Tibial nerve (tissue), 4 donors: ENCODE measurements at regions not wholly inside any gene's neighbourhood (a gene's known extent, or its start where the extent isn't known, plus 50 kb on each side); places are given as distances from the start of the nearest gene placed in this dataset.

Experiments
- DNase-seq, 2 donors: peaks; one replicate each; pipeline ENCODE4 v3.0.0-alpha.2; 2019; ENCODE audit warnings: low spot score in 2 of 2
- H3K27ac ChIP-seq, 4 donors: fragments of 200-600 bp; sonication (generic) in 3 of 4; one replicate each; pipeline ENCODE4 v1.5.1; 2017 to 2019; ENCODE audit warnings: mild to moderate bottlenecking in 1 of 4
- H3K27me3 ChIP-seq, 2 donors: fragments of 200-600 bp; sonication (generic) in 1 of 2; one replicate each; pipeline versions ENCODE4 v1.5.1 to v1.6.0; 2017 to 2019
- H3K36me3 ChIP-seq, 3 donors: fragments of 200-600 bp; sonication (generic); one replicate each; pipeline ENCODE4 v1.5.1; 2018 to 2019
- H3K4me1 ChIP-seq, 4 donors: fragments of 200-600 bp; sonication (generic) in 3 of 4; one replicate each; pipeline ENCODE4 v1.5.1; 2017 to 2019
- H3K4me3 ChIP-seq, 4 donors: fragments of 200-600 bp; sonication (generic) in 3 of 4; one replicate each; pipeline ENCODE4 v1.5.1; 2017 to 2019; ENCODE audit warnings: mild to moderate bottlenecking in 1 of 4, moderate library complexity in 1 of 4
- H3K9me3 ChIP-seq, 4 donors: fragments of 200-600 bp; sonication (generic) in 3 of 4; one replicate each; pipeline ENCODE4 v1.5.1; 2017 to 2019
- EP300 ChIP-seq, 2 donors: sonication (generic); formaldehyde crosslinking; IDR thresholded peaks; one replicate each; pipeline ENCODE4 v1.6.1; 2017; ENCODE audit warnings: antibody characterized with exemption in 2 of 2, mild to moderate bottlenecking in 1 of 2
- POLR2A ChIP-seq, 2 donors: fragments of 450-650 bp; IDR thresholded peaks; one replicate each; pipeline ENCODE4 v1.6.1; 2017; ENCODE audit warnings: antibody characterized with exemption in 2 of 2, mild to moderate bottlenecking in 2 of 2, moderate library complexity in 2 of 2
- WGBS, 2 donors: methylation state at CpG; one replicate each; pipeline ENCODE4 v1.1.5; 2018; 5-methylcytosine and 5-hydroxymethylcytosine counted together
- TF ChIP-seq, protein P1 (sequence below), 5 experiments: fragments of 200-600 bp in 3 of 5; fragments of 450-650 bp in 2 of 5; sonication (generic) in 3 of 5; IDR thresholded peaks; one replicate each; pipeline ENCODE4 v1.5.1; 2016 to 2019; ENCODE audit warnings: antibody characterized with exemption in 5 of 5, mild to moderate bottlenecking in 3 of 5, moderate library complexity in 2 of 5

DNA sequence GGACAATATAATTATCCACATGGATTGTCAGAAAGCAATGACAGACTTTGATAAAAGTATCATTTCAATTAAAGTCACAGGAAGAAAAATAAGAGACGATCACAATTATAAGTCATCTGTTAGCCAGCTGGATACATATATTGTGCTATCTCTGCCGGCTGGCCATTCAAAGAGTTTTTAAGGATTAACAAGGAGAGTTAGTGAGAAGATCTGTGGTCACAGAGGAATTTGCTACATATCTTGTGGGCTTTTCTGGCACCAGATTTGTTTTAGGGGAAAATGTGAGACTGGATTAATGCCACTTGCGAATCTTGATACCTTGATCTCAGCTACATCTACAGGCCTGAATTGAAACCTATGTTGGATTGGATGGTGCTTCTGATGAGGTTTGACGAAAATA is 90.9 kb upstream of the MANSC4 start:
- 76 to 79% methylated on average over 4 of the region's 4 CpGs for WGBS, 2 donors
- DNase-seq, result no peak
- Histone ChIP-seq H3K9me3 (no peaks in the 10 kb centered on the region), H3K4me3 (no peak overlapping the region), H3K27me3 (no peaks in the 10 kb centered on the region), H3K4me1 (peaks cover 0 to 2% (median under 1%) of the 10 kb centered on the region in 4 donors), H3K27ac (no peak overlapping the region), H3K36me3 (no peaks in the 10 kb centered on the region)
- TF ChIP-seq, protein P1, sequence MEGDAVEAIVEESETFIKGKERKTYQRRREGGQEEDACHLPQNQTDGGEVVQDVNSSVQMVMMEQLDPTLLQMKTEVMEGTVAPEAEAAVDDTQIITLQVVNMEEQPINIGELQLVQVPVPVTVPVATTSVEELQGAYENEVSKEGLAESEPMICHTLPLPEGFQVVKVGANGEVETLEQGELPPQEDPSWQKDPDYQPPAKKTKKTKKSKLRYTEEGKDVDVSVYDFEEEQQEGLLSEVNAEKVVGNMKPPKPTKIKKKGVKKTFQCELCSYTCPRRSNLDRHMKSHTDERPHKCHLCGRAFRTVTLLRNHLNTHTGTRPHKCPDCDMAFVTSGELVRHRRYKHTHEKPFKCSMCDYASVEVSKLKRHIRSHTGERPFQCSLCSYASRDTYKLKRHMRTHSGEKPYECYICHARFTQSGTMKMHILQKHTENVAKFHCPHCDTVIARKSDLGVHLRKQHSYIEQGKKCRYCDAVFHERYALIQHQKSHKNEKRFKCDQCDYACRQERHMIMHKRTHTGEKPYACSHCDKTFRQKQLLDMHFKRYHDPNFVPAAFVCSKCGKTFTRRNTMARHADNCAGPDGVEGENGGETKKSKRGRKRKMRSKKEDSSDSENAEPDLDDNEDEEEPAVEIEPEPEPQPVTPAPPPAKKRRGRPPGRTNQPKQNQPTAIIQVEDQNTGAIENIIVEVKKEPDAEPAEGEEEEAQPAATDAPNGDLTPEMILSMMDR (IDR thresholded peaks at IDR 0.05), result no peak
- TF ChIP-seq EP300 (IDR thresholded peaks at IDR 0.05) (no peak), POLR2A (IDR thresholded peaks at IDR 0.05) (no peak)

DNA sequence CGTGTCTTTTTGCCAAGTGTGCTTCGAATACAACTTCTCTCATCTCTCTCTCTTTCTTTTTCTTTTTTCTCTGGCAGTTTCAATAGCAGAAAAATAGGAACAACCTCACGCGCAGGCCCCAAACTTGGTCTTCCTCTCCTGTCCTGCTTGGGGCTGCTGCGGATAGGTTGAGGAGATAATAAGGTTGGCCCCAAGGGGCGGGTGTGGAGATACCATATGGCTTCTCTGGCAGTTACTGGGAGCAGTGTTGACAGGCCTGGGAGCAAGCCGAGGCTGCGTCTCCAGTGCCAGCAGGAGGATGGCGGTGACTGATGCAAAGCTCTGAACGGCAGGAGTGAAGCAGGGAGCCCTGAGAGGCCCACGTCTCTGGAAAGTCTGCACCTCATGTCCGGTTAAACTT is 89.5 kb upstream of the MANSC4 start:
- Histone ChIP-seq H3K9me3 (no peaks in the 10 kb centered on the region), H3K27ac (no peak overlapping the region), H3K4me1 (peaks cover 0 to 4% (median 2%) of the 10 kb centered on the region in 4 donors), H3K36me3 (no peaks in the 10 kb centered on the region), H3K4me3 (no peak overlapping the region), H3K27me3 (no peaks in the 10 kb centered on the region)
- no peak for DNase-seq
- WGBS, 2 donors, result 87 to 89% methylated on average over 12 of the region's 12 CpGs
- TF ChIP-seq POLR2A (IDR thresholded peaks at IDR 0.05) (no peak), EP300 (IDR thresholded peaks at IDR 0.05) (no peak)
- TF ChIP-seq, protein P1 (IDR thresholded peaks at IDR 0.05), result no peak

DNA sequence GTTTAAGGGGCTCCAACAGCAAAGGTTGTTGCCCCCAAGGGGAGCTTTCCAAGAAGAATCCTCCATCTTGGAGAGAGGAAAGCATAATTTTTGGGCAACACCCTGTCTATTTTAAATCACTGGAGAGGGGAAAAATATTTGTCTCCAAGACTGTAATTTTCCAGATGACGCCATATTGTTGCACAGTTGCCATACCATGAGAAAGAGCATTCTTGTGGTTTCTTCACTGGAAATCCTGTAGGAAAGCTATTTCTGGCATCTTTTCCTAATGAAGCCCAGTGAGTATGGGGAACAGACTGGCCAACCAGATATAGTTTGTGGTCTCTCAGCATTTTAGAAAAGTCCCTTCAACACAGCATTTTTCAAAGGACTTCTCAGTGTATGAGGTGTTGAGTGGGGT is 88.1 kb upstream of the MANSC4 start:
- 88 to 95% methylated on average over 1 of the region's 1 CpG for WGBS, 2 donors
- TF ChIP-seq EP300 (IDR thresholded peaks at IDR 0.05), result no peak
- no peak for TF ChIP-seq POLR2A (IDR thresholded peaks at IDR 0.05)
- TF ChIP-seq, protein P1 (IDR thresholded peaks at IDR 0.05), result no peak

DNA sequence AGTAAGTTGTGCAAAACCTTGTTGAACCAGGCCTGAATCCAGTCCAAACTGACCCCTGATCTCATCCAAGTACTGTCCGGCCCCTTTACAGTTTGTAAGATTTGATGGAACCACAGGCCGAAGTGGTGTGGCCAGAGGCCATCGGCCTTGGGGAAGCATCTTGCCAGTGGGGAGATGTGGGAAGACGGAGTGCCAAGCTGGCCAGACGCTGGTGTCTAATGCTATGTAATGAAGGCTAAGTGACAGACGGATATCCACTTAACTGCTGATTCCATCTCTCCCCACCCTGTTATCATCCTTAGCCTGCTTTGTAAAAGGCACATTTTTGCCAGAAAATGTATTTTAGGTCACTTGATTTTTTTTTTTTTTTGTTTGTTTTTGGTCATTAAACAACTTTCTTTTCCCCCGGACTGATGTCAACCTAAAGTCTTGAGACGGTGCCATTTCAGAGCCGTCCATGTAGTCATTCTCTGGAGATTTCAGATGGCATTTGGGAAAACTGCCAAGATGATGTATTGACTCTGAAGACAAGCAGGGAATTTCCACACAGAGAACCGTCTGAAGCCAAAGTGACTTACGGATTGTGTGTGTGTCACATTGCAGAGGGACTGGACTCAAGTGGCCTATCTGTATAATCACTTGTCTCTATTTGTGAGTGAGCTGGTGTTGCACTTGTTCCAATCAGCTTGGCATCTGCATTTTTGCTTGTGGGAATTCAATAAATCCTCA is 86.5 kb upstream of the MANSC4 start:
- WGBS, 2 donors, result 34 to 50% methylated on average over 11 of the region's 11 CpGs
- DNase-seq, result no peak
- TF ChIP-seq, protein P1 (IDR thresholded peaks at IDR 0.05), result no peak
- no peak for TF ChIP-seq POLR2A (IDR thresholded peaks at IDR 0.05)
- Histone ChIP-seq H3K36me3 (no peaks in the 10 kb centered on the region), H3K27me3 (no peaks in the 10 kb centered on the region), H3K4me3 (no peak overlapping the region), H3K9me3 (no peaks in the 10 kb centered on the region), H3K4me1 (peaks cover 0 to 10% (median 2%) of the 10 kb centered on the region in 4 donors), H3K27ac (no peak overlapping the region)

More for the DNA sequence above, 88.1 kb upstream of the MANSC4 start:
- Histone ChIP-seq H3K27me3 (no peaks in the 10 kb centered on the region), H3K4me1 (peaks cover 0 to 4% (median 2%) of the 10 kb centered on the region in 4 donors), H3K4me3 (no peak overlapping the region), H3K36me3 (no peaks in the 10 kb centered on the region), H3K27ac (no peak overlapping the region), H3K9me3 (no peaks in the 10 kb centered on the region)
- DNase-seq, result no peak

DNA sequence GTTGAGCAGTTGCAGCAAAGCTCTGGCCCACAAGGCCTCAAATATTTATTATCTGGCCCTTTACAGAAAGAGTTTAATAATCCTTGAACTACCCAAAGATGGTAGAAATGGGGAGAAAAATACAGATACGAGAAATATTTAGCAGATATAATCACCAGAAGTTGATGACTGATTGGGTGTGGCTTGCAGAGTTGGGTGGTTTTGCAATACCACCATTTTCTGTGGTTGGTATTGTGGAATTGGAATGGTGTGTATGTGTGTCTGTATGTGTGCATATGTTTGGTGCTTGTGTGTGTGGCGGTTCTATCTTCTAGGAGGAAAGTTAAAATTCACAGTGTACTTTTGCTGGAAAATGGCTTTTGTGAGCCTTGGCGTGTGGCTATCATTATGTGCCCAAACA is 85.4 kb upstream of the MANSC4 start:
- Histone ChIP-seq H3K36me3 (no peaks in the 10 kb centered on the region), H3K27me3 (no peaks in the 10 kb centered on the region), H3K9me3 (no peaks in the 10 kb centered on the region), H3K4me3 (no peak overlapping the region), H3K4me1 (peaks cover 0 to 19% (median 2%) of the 10 kb centered on the region in 4 donors), H3K27ac (no peak overlapping the region)
- 79 to 93% methylated on average over 3 of the region's 3 CpGs for WGBS, 2 donors
- DNase-seq, result no peak
- no peak for TF ChIP-seq EP300 (IDR thresholded peaks at IDR 0.05)
- TF ChIP-seq, protein P1 (IDR thresholded peaks at IDR 0.05), result no peak
- TF ChIP-seq POLR2A (IDR thresholded peaks at IDR 0.05), result no peak
